ENCODE measurements at regions not wholly inside any gene's neighbourhood (a gene's known extent, or its start where the extent isn't known, plus 50 kb on each side); places are given as distances from the start of the nearest gene placed in this dataset.

GRCh38 chr2:198499539-198499938 lies 695.1 kb downstream of the PLCL1 start:
- DNase-seq (ENCODE audit: low read depth) = no peak
- no peak overlapping the region for H3K4me3 ChIP-seq (ENCODE audit: low read depth, low read length)
- TF ChIP-seq CTCF (conservative IDR thresholded peaks at IDR 0.05; ENCODE audit: low read depth, low read length) = no peak

- no peak for TF ChIP-seq CTCF (conservative IDR thresholded peaks at IDR 0.05; ENCODE audit: low read depth, low read length)
- no peak overlapping the region for H3K4me3 ChIP-seq (ENCODE audit: low read depth, low read length)
- no peak for DNase-seq (ENCODE audit: low read depth)
These were observed 694.1 kb downstream of the PLCL1 start for GRCh38 chr2:198498516-198498915.

GRCh38 chr2:198498048-198498447 lies 693.7 kb downstream of the PLCL1 start:
- no peak overlapping the region for H3K4me3 ChIP-seq (ENCODE audit: low read depth, low read length)
- no peak for DNase-seq (ENCODE audit: low read depth)
- TF ChIP-seq CTCF (conservative IDR thresholded peaks at IDR 0.05; ENCODE audit: low read depth, low read length) = no peak

- no peak for DNase-seq (ENCODE audit: low read depth)
- no peak for TF ChIP-seq CTCF (conservative IDR thresholded peaks at IDR 0.05; ENCODE audit: low read depth, low read length)
- H3K4me3 ChIP-seq (ENCODE audit: low read depth, low read length) = no peak overlapping the region
These were observed 690.5 kb downstream of the PLCL1 start for GRCh38 chr2:198494931-198495330.

- no peak overlapping the region for H3K4me3 ChIP-seq (ENCODE audit: low read depth, low read length)
- TF ChIP-seq CTCF (conservative IDR thresholded peaks at IDR 0.05; ENCODE audit: low read depth, low read length) = no peak
- DNase-seq (ENCODE audit: low read depth) = no peak
These were observed 686.4 kb downstream of the PLCL1 start for GRCh38 chr2:198490748-198491147.

- DNase-seq (ENCODE audit: low read depth) = no peak
- TF ChIP-seq CTCF (conservative IDR thresholded peaks at IDR 0.05; ENCODE audit: low read depth, low read length) = no peak
- no peak overlapping the region for H3K4me3 ChIP-seq (ENCODE audit: low read depth, low read length)
These were observed 684.6 kb downstream of the PLCL1 start for GRCh38 chr2:198488964-198489363.

GRCh38 chr2:198483051-198483450 lies 678.7 kb downstream of the PLCL1 start:
- TF ChIP-seq CTCF (conservative IDR thresholded peaks at IDR 0.05; ENCODE audit: low read depth, low read length) = no peak
- H3K4me3 ChIP-seq (ENCODE audit: low read depth, low read length) = no peak overlapping the region
- DNase-seq (ENCODE audit: low read depth) = no peak

Data from choroid plexus epithelial cell (primary cell).